Activated T-cell treated with anti-CD3 and anti-CD28 coated beads for 48 hours (primary cell): ENCODE measurements at regions not wholly inside any gene's neighbourhood (a gene's known extent, or its start where the extent isn't known, plus 50 kb on each side); places are given as distances from the start of the nearest gene placed in this dataset.
"Not testable (repeated sequence)": the region's sequence is repeated elsewhere in the genome, so short reads cannot be mapped to it uniquely, and the experiment has no call there.

ENCODE experiments used
- DNase-seq: peaks from one replicate; pipeline ENCODE4 v3.0.0-alpha.2; 2020; ENCODE audit warnings: low read depth

- not testable (repeated sequence) for DNase-seq
These were observed 50.2 kb upstream of the FCGR2A start for GRCh38 chr1:161454865-161455707.

- DNase-seq = not testable (repeated sequence)
These were observed 51.0 kb upstream of the FCGR2A start for GRCh38 chr1:161453950-161454864.

- not testable (repeated sequence) for DNase-seq
These were observed 53.4 kb upstream of the FCGR2A start for GRCh38 chr1:161451698-161452348.

- not testable (repeated sequence) for DNase-seq
These were observed 57.4 kb upstream of the FCGR2A start for GRCh38 chr1:161447760-161448332.

- not testable (repeated sequence) for DNase-seq
These were observed 58.1 kb upstream of the FCGR2A start for GRCh38 chr1:161447040-161447759.

GRCh38 chr1:161444725-161445124 lies 60.5 kb upstream of the FCGR2A start:
- not testable (repeated sequence) for DNase-seq

- not testable (repeated sequence) for DNase-seq
These were observed 61.0 kb upstream of the FCGR2A start for GRCh38 chr1:161444255-161444654.

GRCh38 chr1:161440312-161440894 lies 64.9 kb upstream of the FCGR2A start:
- peak; percentile 77 for DNase-seq

- peak; percentile 51 for DNase-seq
These were observed 65.7 kb upstream of the FCGR2A start for GRCh38 chr1:161439280-161440232.

GRCh38 chr1:161433191-161433590 lies 65.5 kb upstream of the CFAP126 start:
- DNase-seq = not testable (repeated sequence)

- DNase-seq = no peak
These were observed 64.4 kb upstream of the CFAP126 start for GRCh38 chr1:161432091-161432490.

- peak; percentile 52 for DNase-seq
These were observed 60.2 kb upstream of the CFAP126 start for GRCh38 chr1:161427733-161428516.

- DNase-seq = not testable (repeated sequence)
These were observed 55.2 kb upstream of the CFAP126 start for GRCh38 chr1:161422914-161423313.

- DNase-seq = no peak
These were observed 53.8 kb upstream of the CFAP126 start for GRCh38 chr1:161421456-161421855.

GRCh38 chr1:161420763-161421455 lies 53.2 kb upstream of the CFAP126 start:
- DNase-seq = no peak

GRCh38 chr1:161417536-161417935 lies 49.9 kb upstream of the CFAP126 start:
- DNase-seq = not testable (repeated sequence)
